A172 (cell line): ENCODE measurements at regions not wholly inside any gene's neighbourhood (a gene's known extent, or its start where the extent isn't known, plus 50 kb on each side); places are given as distances from the start of the nearest gene placed in this dataset.

ENCODE experiments used
- DNase-seq: peaks from one replicate; pipeline ENCODE4 v3.0.0-alpha.2; 2015; ENCODE audit warnings: low spot score

GRCh38 chr1:222996310-222996975, 146.6 kb downstream of the TLR5 start:
- no peak for DNase-seq

GRCh38 chr1:223000632-223001031, 142.4 kb downstream of the TLR5 start:
- no peak for DNase-seq

- DNase-seq, result no peak
These were observed 141.1 kb downstream of the TLR5 start for GRCh38 chr1:223001653-223002634.

- DNase-seq, result no peak
These were observed 139.5 kb downstream of the TLR5 start for GRCh38 chr1:223003549-223003948.

- DNase-seq, result no peak
These were observed 136.7 kb downstream of the TLR5 start for GRCh38 chr1:223006371-223006770.

GRCh38 chr1:223006917-223007648, 136.0 kb downstream of the TLR5 start:
- no peak for DNase-seq

- DNase-seq, result no peak
These were observed 135.1 kb downstream of the TLR5 start for GRCh38 chr1:223007935-223008334.

GRCh38 chr1:223008808-223009207, 134.2 kb downstream of the TLR5 start:
- DNase-seq, result no peak

GRCh38 chr1:223009406-223009805, 133.6 kb downstream of the TLR5 start:
- no peak for DNase-seq

GRCh38 chr1:223010582-223011504, 132.2 kb downstream of the TLR5 start:
- no peak for DNase-seq

GRCh38 chr1:223011505-223011856, 131.6 kb downstream of the TLR5 start:
- no peak for DNase-seq

GRCh38 chr1:223012176-223012788, 130.8 kb downstream of the TLR5 start:
- DNase-seq, result no peak

- no peak for DNase-seq
These were observed 130.1 kb downstream of the TLR5 start for GRCh38 chr1:223012938-223013337.

GRCh38 chr1:223014142-223014873, 128.7 kb downstream of the TLR5 start:
- DNase-seq, result no peak

- DNase-seq, result no peak
These were observed 126.7 kb downstream of the TLR5 start for GRCh38 chr1:223016381-223016780.

- DNase-seq, result no peak
These were observed 126.2 kb downstream of the TLR5 start for GRCh38 chr1:223016890-223017289.

GRCh38 chr1:223017291-223017690, 125.8 kb downstream of the TLR5 start:
- DNase-seq, result no peak

- no peak for DNase-seq
These were observed 124.5 kb downstream of the TLR5 start for GRCh38 chr1:223018534-223018933.

GRCh38 chr1:223019256-223019655, 123.8 kb downstream of the TLR5 start:
- DNase-seq, result no peak

GRCh38 chr1:223020770-223021169, 122.3 kb downstream of the TLR5 start:
- DNase-seq, result no peak
